ENCODE measurements at regions not wholly inside any gene's neighbourhood (a gene's known extent, or its start where the extent isn't known, plus 50 kb on each side); places are given as distances from the start of the nearest gene placed in this dataset.

DNA sequence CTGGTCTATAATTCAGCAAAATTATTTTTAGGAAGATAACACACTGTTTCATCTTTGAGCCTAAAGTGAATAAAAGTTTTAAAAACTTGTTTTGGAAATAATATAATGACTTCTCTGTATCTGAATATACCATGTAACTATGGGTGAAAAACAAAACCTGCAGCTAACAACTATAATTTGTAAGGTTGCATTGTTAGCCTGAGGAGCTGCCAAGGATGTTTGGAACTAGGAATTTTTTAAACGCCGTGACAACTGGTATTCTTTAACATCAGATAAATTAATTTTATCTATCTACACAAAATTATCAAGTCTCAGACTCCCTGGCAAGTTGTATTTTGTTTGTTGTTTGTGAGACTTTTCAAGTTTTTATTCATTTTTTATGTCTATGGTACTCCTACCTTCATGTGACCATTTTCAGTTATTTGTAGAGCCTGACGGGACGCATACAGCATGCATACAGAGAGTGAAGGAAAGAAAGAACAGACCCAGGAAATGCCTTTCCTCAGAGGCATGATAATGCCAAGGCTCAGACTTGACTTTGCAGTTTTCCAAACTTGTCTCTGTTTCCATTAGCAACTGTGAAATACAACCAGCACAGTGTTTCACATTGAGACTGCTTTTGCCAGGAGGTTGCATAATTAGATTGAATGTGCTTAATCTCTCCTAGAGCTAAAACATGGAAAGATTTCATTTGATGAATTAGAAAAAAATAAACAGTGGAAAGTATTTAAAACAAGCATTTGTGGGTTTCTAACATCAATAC is 60.8 kb upstream of the ARHGEF26 start:
- no peak for DNase-seq (ENCODE audit: low read depth)

DNA sequence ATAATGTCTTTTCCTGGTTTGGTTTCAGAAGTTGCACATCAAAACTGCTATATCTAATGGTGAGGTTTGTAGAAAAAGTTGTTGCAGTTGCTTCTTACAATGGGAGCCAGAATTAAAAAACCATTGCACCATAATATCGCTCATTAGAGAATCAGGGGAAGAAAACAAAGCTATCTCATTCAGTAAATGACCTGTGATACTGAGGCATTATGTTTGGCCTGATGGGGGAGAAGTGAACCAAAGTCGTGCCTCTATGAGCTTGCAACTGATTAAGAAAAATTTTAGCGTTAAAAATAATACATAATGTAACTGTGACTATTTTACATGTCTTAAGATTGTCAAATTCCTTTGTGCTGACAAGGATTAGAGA is 60.2 kb upstream of the ARHGEF26 start:
- no peak for DNase-seq (ENCODE audit: low read depth)

DNA sequence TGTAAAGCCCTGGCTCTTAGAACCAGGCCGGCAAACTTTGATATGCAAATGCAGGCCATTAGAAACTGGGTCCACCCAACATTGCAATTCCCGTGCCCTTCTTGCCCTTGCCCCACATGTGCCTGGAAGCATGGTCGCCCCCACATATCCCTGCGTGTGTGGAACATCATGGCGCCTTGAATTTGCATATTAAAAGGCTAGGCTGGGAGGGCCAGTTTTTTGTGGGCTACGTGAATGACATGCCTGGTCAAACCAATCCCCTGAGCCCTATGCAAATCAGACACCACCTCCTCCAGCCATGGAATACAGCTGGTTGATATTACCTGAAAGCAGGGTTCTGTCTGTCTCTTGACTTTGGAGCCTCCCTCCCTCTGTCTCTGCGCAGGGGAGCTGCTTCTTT is 58.7 kb upstream of the ARHGEF26 start:
- DNase-seq (ENCODE audit: low read depth) = no peak

DNA sequence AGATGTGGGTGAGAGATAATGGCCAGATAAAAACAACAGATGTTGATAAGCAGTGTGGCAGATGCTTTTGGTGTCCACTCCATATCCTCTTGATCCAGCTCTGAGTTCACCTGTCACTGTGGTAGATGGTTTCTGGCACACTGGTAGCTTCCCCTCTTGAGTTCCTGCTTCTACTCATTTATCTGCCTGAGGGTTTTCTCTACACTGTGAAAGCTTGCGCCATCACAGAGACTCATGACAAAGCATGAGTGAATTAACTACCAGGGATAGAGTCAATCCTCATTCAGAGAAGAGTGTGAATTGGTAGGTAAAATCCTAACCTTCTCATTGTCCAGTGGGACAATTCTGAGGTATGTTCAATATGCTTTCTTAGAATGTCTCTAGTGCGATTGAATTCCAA is 50.0 kb upstream of the ARHGEF26 start:
- DNase-seq (ENCODE audit: low read depth) = no peak

All from stimulated activated CD8-positive, alpha-beta memory T cell treated with anti-CD3 and anti-CD28 coated beads, Interleukin-15, amount 100 ng/mL, for 24 hours (primary cell).